ENCODE measurements at regions not wholly inside any gene's neighbourhood (a gene's known extent, or its start where the extent isn't known, plus 50 kb on each side); places are given as distances from the start of the nearest gene placed in this dataset.
"Not testable (repeated sequence)": the region's sequence is repeated elsewhere in the genome, so short reads cannot be mapped to it uniquely, and the experiment has no call there.

DNA sequence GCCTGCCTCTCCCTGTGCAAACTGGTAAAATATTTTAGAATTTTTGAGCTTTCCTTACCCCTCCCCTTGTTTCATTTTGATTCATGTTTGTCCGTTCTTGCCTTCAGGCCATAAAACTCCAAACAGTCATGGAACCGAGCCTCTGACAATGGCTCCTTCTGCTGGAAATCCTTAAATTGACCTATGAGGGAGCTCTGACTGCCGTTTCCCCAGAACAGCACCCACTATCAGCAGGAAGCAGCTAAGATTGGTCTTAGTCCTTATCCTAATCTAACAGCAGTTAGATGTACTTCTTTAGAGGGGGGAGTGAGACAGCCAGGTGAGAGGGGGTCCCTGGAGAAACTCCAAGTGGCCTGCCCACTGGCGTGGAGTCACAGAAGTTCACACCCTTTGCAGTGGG lies 106.7 kb downstream of the FAM174A start:
- in situ Hi-C loops (cut with MboI; ENCODE audit: low pct_unique_long_range_greater_than_20kb in 2 of 9, low sequenced_read_pairs in 9 of 9, unreplicated experiment in 9 of 9): no loop called here
- no peak for ATAC-seq (replicated peaks in 6 of 8)
- 13 to 94% (median 76%) methylated on average over 1 to 4 of the region's 4 CpGs; no CpG with 5 or more reads in 2 of the 10 experiments for WGBS, 10 experiments
- no peak overlapping the region for H3K27ac ChIP-seq
- H3K4me1 ChIP-seq (replicated peaks in 1 of 2): peaks cover 5 to 24% of the 10 kb centered on the region in 2 donors
- H3K4me3 ChIP-seq: no peak overlapping the region

DNA sequence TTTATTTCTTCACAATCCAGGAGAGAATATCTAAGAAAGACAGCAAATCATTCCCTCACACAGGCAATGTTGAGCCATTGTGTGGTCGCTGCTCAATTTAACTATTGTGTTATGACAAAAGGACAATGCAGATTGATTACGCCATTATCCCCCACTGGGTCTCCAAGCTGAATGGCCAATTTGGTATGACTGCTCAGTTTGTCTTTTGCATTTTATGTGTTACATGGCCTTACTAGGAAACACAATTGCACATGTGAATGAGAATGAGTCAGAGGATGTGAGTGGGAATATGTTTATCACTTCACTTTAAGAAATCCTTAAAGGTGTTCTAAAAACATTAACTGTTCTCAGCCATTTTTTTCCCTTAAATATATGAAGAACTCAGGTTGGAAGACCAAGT lies 108.3 kb downstream of the FAM174A start:
- H3K4me1 ChIP-seq (replicated peaks in 1 of 2): peaks cover 8 to 19% of the 10 kb centered on the region in 2 donors
- in situ Hi-C loops (cut with MboI; ENCODE audit: low pct_unique_long_range_greater_than_20kb in 2 of 9, low sequenced_read_pairs in 9 of 9, unreplicated experiment in 9 of 9): no loop called here
- H3K27ac ChIP-seq: peak overlapping the region; percentile 66 to 72
- peak in 7 of 8 experiments; percentile 76 to 92 (median 89) for ATAC-seq (replicated peaks in 6 of 8)
- WGBS, 10 experiments: 11 to 71% (median 42%) methylated on average over 1 to 2 of the region's 2 CpGs; no CpG with 5 or more reads in 2 of the 10 experiments
- no peak overlapping the region for H3K4me3 ChIP-seq

DNA sequence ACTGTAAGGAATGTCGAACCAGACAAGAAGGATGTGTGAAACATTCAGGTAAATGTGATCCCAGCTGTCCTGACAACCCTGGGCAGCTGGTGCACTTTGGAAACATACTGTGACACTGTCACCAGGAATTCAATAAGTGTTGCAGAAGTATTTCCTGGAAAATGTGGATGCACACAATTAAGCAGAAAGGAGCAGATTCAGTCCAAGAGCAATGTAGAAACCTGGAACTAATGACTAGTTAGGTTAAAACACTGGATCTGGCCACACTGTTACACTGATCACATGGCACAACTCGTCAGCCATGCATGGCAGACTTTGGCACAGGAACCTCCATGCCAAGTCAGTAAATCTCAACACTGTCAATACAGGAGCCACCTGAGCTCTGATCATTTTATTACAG lies 109.0 kb downstream of the FAM174A start:
- 17 to 100% (median 65%) methylated on average over 1 to 2 of the region's 2 CpGs; no CpG with 5 or more reads in 2 of the 10 experiments for WGBS, 10 experiments
- Histone ChIP-seq H3K27ac (peak overlapping the region; percentile 68 to 72), H3K4me1 (replicated peaks in 1 of 2) (peaks cover 8 to 19% of the 10 kb centered on the region in 2 donors), H3K4me3 (no peak overlapping the region)
- ATAC-seq (replicated peaks in 6 of 8): peak in 5 of 8 experiments; percentile 13 to 54 (median 40)
- in situ Hi-C loops (cut with MboI; ENCODE audit: low pct_unique_long_range_greater_than_20kb in 2 of 9, low sequenced_read_pairs in 9 of 9, unreplicated experiment in 9 of 9): no loop called here

- ATAC-seq (replicated peaks in 6 of 8): no peak
- Histone ChIP-seq H3K4me3 (no peak overlapping the region), H3K27ac (peak overlapping the region in 1 of 2 donors; percentile 72), H3K4me1 (replicated peaks in 1 of 2) (peaks cover 8 to 19% of the 10 kb centered on the region in 2 donors)
- 60 to 100% (median 92%) methylated on average over 1 to 3 of the region's 3 CpGs; no CpG with 5 or more reads in 4 of the 10 experiments for WGBS, 10 experiments
- in situ Hi-C loops (cut with MboI; ENCODE audit: low pct_unique_long_range_greater_than_20kb in 2 of 9, low sequenced_read_pairs in 9 of 9, unreplicated experiment in 9 of 9): no loop called here
Observed at GRCh38 chr5:100644776-100645175, 109.6 kb downstream of the FAM174A start.

- peaks cover 8 to 19% of the 10 kb centered on the region in 2 donors for H3K4me1 ChIP-seq (replicated peaks in 1 of 2)
- no peak overlapping the region for H3K4me3 ChIP-seq
- H3K27ac ChIP-seq: no peak overlapping the region
- ATAC-seq (replicated peaks in 6 of 8): no peak
- in situ Hi-C loops (cut with MboI; ENCODE audit: low pct_unique_long_range_greater_than_20kb in 2 of 9, low sequenced_read_pairs in 9 of 9, unreplicated experiment in 9 of 9): no loop called here
- 55 to 100% (median 67%) methylated on average over 1 to 3 of the region's 3 CpGs; no CpG with 5 or more reads in 2 of the 10 experiments for WGBS, 10 experiments
Observed at GRCh38 chr5:100646011-100646410, 110.8 kb downstream of the FAM174A start.

GRCh38 chr5:100646691-100647090 lies 111.5 kb downstream of the FAM174A start:
- in situ Hi-C loops (cut with MboI; ENCODE audit: low pct_unique_long_range_greater_than_20kb in 2 of 9, low sequenced_read_pairs in 9 of 9, unreplicated experiment in 9 of 9): no loop called here
- 60 to 93% (median 81%) methylated on average over 4 to 9 of the region's 9 CpGs; no CpG with 5 or more reads in 1 of the 10 experiments for WGBS, 10 experiments
- Histone ChIP-seq H3K4me1 (replicated peaks in 1 of 2) (peaks cover 8 to 19% of the 10 kb centered on the region in 2 donors), H3K27ac (no peak overlapping the region), H3K4me3 (no peak overlapping the region)
- ATAC-seq (replicated peaks in 6 of 8): no peak

- Histone ChIP-seq H3K27ac (no peak overlapping the region), H3K4me1 (replicated peaks in 1 of 2) (peaks cover 8 to 15% of the 10 kb centered on the region in 2 donors), H3K4me3 (no peak overlapping the region)
- in situ Hi-C loops (cut with MboI; ENCODE audit: low pct_unique_long_range_greater_than_20kb in 2 of 9, low sequenced_read_pairs in 9 of 9, unreplicated experiment in 9 of 9): no loop called here
- WGBS, 10 experiments: 46 to 81% (median 66%) methylated on average over 3 to 9 of the region's 10 CpGs
- ATAC-seq (replicated peaks in 6 of 8): peak; percentile 31 to 79 (median 52)
Observed at GRCh38 chr5:100647461-100648230, 112.5 kb downstream of the FAM174A start.

DNA sequence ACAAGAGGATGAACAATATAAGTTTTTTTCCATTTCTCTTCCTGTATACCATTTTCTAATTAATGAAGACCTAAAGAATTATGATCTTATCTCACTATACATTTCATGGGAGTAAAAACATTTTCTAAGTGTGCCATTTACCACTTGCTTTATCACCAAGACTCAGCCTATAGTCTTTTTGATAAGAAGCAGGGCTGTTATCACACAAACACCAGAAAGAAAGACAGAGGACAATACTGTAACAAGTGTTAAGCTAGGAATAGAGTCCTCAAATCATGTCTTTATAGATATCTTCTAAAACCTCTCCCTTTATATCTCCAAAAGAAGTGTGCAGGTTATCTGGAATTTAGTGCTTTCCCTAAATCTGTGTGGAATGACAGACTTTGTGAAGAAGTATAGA lies 119.7 kb downstream of the FAM174A start:
- in situ Hi-C loops (cut with MboI; ENCODE audit: low pct_unique_long_range_greater_than_20kb in 2 of 9, low sequenced_read_pairs in 9 of 9, unreplicated experiment in 9 of 9): no loop called here
- no peak overlapping the region for H3K4me3 ChIP-seq
- no peak for ATAC-seq (replicated peaks in 6 of 8)
- no peaks in the 10 kb centered on the region for H3K4me1 ChIP-seq (replicated peaks in 1 of 2)
- no peak overlapping the region for H3K27ac ChIP-seq

- in situ Hi-C loops (cut with MboI; ENCODE audit: low pct_unique_long_range_greater_than_20kb in 2 of 9, low sequenced_read_pairs in 9 of 9, unreplicated experiment in 9 of 9); H3K4me1 ChIP-seq (replicated peaks in 1 of 2); ATAC-seq (replicated peaks in 6 of 8); H3K4me3 ChIP-seq; H3K27ac ChIP-seq: not testable (repeated sequence)
- 100% methylated on average over 2 of the region's 28 CpGs; no CpG with 5 or more reads in 8 of the 10 experiments for WGBS, 10 experiments
Observed at GRCh38 chr5:100656771-100657170, 121.6 kb downstream of the FAM174A start.

DNA sequence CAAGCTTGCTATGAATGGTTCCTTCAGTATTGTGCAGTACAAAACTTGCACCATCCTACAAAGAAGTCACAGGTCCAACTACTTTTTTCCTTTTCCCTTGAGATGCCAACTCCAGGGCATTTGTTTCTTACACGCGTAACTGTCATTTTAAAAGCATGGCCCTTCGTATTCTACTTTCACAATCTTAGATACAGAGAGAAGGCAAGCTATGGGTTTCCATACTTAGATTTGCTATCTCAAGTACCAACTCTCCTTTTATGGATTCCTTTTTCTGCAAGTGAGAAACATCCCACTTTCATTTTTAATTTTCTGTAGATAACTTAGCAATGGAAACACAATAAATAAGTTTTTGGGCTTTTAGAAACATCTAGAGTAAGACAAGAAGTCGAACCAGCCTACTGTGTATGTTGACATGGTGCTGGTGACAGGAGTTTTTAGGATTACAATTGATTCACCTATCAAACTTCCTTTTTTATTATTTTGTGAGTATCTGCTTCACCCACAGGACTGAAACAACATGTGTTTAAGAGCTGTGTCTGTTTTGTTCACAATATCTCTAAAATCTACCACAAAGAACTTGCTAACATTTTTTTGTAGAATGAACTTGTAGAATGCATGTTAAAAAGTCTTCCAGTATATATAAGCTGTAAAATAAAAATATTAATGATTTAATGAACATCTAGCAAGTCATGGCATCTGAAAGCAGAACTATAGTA lies 124.1 kb downstream of the FAM174A start:
- no peaks in the 10 kb centered on the region for H3K4me1 ChIP-seq (replicated peaks in 1 of 2)
- no peak for ATAC-seq (replicated peaks in 6 of 8)
- H3K4me3 ChIP-seq: no peak overlapping the region
- H3K27ac ChIP-seq: no peak overlapping the region
- in situ Hi-C loops (cut with MboI; ENCODE audit: low pct_unique_long_range_greater_than_20kb in 2 of 9, low sequenced_read_pairs in 9 of 9, unreplicated experiment in 9 of 9): no loop called here
- WGBS, 10 experiments: 30 to 97% (median 83%) methylated on average over 1 to 4 of the region's 4 CpGs

DNA sequence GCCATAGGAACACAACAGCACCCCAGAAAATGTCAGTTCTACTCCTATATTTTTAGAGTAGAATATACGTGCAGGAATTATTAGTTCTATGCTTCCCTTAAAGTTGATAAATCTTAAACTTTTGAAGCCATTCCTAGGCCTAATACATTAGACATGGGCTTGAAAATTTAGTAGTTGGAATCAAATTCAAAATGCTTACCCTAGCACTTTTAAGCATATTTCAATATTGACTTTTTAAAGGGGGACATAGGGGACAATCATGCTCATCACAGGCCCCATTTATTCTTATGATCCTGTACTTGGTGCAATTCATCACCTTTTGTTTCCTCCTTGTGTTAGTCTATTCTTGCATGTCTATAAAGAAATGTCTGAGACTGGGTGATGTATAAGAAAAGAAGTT lies 129.0 kb downstream of the FAM174A start:
- WGBS, 10 experiments: 67 to 100% (median 81%) methylated on average over 1 of the region's 1 CpG; no CpG with 5 or more reads in 4 of the 10 experiments
- Histone ChIP-seq H3K27ac (no peak overlapping the region), H3K4me3 (no peak overlapping the region), H3K4me1 (replicated peaks in 1 of 2) (no peaks in the 10 kb centered on the region)
- no peak for ATAC-seq (replicated peaks in 6 of 8)
- in situ Hi-C loops (cut with MboI; ENCODE audit: low pct_unique_long_range_greater_than_20kb in 2 of 9, low sequenced_read_pairs in 9 of 9, unreplicated experiment in 9 of 9): no loop called here

DNA sequence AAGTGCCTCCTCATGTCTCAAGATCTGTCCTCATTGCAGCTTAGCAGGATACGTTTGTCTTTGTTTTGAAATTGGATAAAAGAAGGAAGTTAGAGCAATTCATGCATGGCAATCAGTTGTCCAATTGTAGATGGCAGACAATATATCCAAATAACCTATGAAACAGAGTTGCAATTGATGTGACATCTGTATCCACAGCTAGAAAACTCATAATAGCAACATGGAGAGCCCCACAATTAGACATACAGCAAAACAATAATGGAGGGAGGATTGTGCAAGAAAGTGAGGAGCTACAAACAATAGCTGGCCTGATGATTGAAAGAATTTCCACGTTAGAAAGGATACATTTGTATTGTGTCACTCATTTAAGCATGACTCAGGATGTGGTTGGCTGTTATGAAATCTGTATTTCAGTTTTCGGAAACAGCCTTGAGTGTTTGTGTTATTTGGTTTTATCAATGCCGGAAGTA lies 132.0 kb downstream of the FAM174A start:
- no peak for ATAC-seq (replicated peaks in 6 of 8)
- no peaks in the 10 kb centered on the region for H3K4me1 ChIP-seq (replicated peaks in 1 of 2)
- H3K4me3 ChIP-seq: no peak overlapping the region
- WGBS, 10 experiments: 24 to 100% (median 73%) methylated on average over 1 to 4 of the region's 4 CpGs
- in situ Hi-C loops (cut with MboI; ENCODE audit: low pct_unique_long_range_greater_than_20kb in 2 of 9, low sequenced_read_pairs in 9 of 9, unreplicated experiment in 9 of 9): no loop called here
- no peak overlapping the region for H3K27ac ChIP-seq

GRCh38 chr5:100668511-100668910 lies 133.3 kb downstream of the FAM174A start:
- in situ Hi-C loops (cut with MboI; ENCODE audit: low pct_unique_long_range_greater_than_20kb in 2 of 9, low sequenced_read_pairs in 9 of 9, unreplicated experiment in 9 of 9): no loop called here
- ATAC-seq (replicated peaks in 6 of 8): no peak
- WGBS, 10 experiments: 27 to 100% (median 74%) methylated on average over 1 to 3 of the region's 3 CpGs

More at GRCh38 chr5:100668511-100668910, 133.3 kb downstream of the FAM174A start:
- no peak overlapping the region for H3K27ac ChIP-seq
- H3K4me1 ChIP-seq (replicated peaks in 1 of 2): no peaks in the 10 kb centered on the region
- H3K4me3 ChIP-seq: no peak overlapping the region
